Activated CD8-positive, alpha-beta T cell treated with anti-CD3 and anti-CD28 coated beads, Interleukin-2, amount 10 ng/mL, durations not matched to agents 7 days and 5 days (primary cell): ENCODE measurements at regions not wholly inside any gene's neighbourhood (a gene's known extent, or its start where the extent isn't known, plus 50 kb on each side); places are given as distances from the start of the nearest gene placed in this dataset.

Source experiments
- ATAC-seq: fragments of 150-1000 bp; cut with Tn5 transposase; one replicate; pipeline ENCODE4 v1.10.0; 2021; ENCODE audit warnings: moderate library complexity
- CTCF ChIA-PET: fragments of 350-600 bp; sonication (Branson Sonifier 250); formaldehyde crosslinking; loops from one replicate; lab custom pipeline; 2021; ENCODE audit warnings: antibody characterized with exemption; lab: Charles Lee
- POLR2A ChIA-PET: fragments of 350-600 bp; sonication (Branson Sonifier 250); formaldehyde crosslinking; loops from one replicate; lab custom pipeline; 2021; ENCODE audit warnings: antibody characterized with exemption; lab: Charles Lee
- DNase-seq: peaks from one replicate; pipeline ENCODE4 v3.0.0-alpha.2; 2020
- H3K27ac Mint-ChIP-seq: one replicate; pipeline ENCODE4 v1.8.0; 2021; ENCODE audit warnings: mild to moderate bottlenecking, mixed read lengths
- H3K27me3 Mint-ChIP-seq: one replicate; pipeline ENCODE4 v1.8.0; 2021; ENCODE audit warnings: low read depth, mixed read lengths
- H3K36me3 Mint-ChIP-seq: one replicate; pipeline ENCODE4 v1.8.0; 2021; ENCODE audit warnings: low read depth, mixed read lengths
- H3K4me1 Mint-ChIP-seq: one replicate; pipeline ENCODE4 v1.8.0; 2021; ENCODE audit warnings: low read depth, mixed read lengths
- H3K4me3 Mint-ChIP-seq: one replicate; pipeline ENCODE4 v1.8.0; 2021; ENCODE audit warnings: mild to moderate bottlenecking, mixed read lengths
- H3K9me3 Mint-ChIP-seq: one replicate; pipeline ENCODE4 v1.8.0; 2022; ENCODE audit warnings: mixed read lengths; ENCODE audit not compliant: insufficient read depth

GRCh38 chr1:102098536-102098935 lies 101.8 kb upstream of the OLFM3 start:
- Mint-ChIP-seq H3K4me3 (no peak overlapping the region), H3K4me1 (no peaks in the 10 kb centered on the region), H3K9me3 (no peaks in the 10 kb centered on the region), H3K36me3 (no peaks in the 10 kb centered on the region), H3K27me3 (no peaks in the 10 kb centered on the region), H3K27ac (no peak overlapping the region)
- no peak for ATAC-seq
- ChIA-PET CTCF (no interaction called here), POLR2A (no interaction called here)
- no peak for DNase-seq

DNA sequence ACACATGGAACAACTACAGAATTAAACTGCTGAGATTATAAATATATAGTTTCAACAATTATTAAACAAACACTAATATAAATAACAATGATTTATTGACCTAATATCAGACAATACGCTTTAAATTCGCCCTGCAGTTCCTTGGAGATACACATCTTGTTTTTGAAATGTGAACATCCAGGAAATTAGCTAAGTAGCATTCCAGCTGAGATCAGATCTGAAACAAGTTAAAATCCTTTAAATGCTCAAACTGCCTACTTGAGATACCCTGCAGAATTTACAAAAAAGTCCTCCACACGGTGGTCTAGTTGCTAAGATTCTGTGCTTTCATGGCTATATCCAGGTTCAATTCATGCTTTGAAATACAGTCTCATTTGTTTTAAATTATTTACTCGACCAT lies 101.4 kb upstream of the OLFM3 start:
- no peaks in the 10 kb centered on the region for H3K27me3 Mint-ChIP-seq
- H3K27ac Mint-ChIP-seq: no peak overlapping the region
- no peaks in the 10 kb centered on the region for H3K9me3 Mint-ChIP-seq
- ChIA-PET POLR2A (no interaction called here), CTCF (no interaction called here)
- DNase-seq: no peak
- no peak overlapping the region for H3K4me3 Mint-ChIP-seq
- ATAC-seq: no peak
- H3K4me1 Mint-ChIP-seq: no peaks in the 10 kb centered on the region
- H3K36me3 Mint-ChIP-seq: no peaks in the 10 kb centered on the region

DNA sequence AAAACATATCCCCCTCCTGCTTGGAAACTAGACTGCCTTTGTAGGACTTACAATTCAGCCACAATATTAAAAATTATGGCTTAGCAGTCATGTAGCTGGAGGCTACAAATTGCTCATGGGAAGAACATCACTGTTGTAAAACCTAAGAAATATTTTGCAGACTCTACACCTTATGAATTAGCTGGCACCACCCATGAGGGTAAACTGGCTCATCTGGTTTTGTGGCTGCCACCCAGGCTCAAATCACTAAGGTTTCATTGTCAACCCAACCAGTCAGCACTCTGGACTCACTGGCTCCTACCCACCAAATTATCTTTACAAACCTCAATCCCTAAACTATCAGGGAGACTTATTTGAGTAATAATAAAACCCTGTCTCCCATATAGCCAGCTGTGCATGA lies 100.7 kb upstream of the OLFM3 start:
- DNase-seq (no peak), ATAC-seq (no peak)
- H3K4me1 Mint-ChIP-seq: no peaks in the 10 kb centered on the region
- no peak overlapping the region for H3K4me3 Mint-ChIP-seq
- CTCF ChIA-PET: no interaction called here
- no peaks in the 10 kb centered on the region for H3K9me3 Mint-ChIP-seq
- H3K36me3 Mint-ChIP-seq: no peaks in the 10 kb centered on the region
- POLR2A ChIA-PET: no interaction called here
- no peaks in the 10 kb centered on the region for H3K27me3 Mint-ChIP-seq
- no peak overlapping the region for H3K27ac Mint-ChIP-seq

DNA sequence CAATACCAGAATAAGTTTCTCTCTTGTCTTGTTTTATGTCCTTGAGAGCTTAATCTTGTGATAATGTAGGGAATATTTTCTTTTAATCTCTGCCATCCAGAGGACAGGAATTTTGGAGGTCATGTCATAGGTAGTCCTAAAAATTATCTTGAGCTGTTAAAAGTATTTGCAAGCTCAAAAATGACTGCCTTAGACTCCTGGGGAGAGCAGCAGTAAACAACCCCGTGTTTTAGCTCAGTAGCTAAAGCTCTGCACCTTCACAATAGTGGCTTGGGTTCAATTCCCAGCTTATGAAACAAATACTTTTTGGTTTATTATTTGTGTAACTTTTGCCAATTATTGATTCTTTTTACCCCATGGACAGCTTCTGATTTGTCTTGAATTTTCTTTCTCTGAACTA lies 99.4 kb upstream of the OLFM3 start:
- POLR2A ChIA-PET: no interaction called here
- Mint-ChIP-seq H3K36me3 (no peaks in the 10 kb centered on the region), H3K4me3 (no peak overlapping the region), H3K4me1 (no peaks in the 10 kb centered on the region), H3K27me3 (no peaks in the 10 kb centered on the region), H3K9me3 (no peaks in the 10 kb centered on the region), H3K27ac (no peak overlapping the region)
- DNase-seq (no peak), ATAC-seq (no peak)
- CTCF ChIA-PET: no interaction called here

GRCh38 chr1:102089791-102090190 lies 93.1 kb upstream of the OLFM3 start:
- H3K36me3 Mint-ChIP-seq: no peaks in the 10 kb centered on the region
- ChIA-PET CTCF (no interaction called here), POLR2A (no interaction called here)
- H3K9me3 Mint-ChIP-seq: no peaks in the 10 kb centered on the region
- DNase-seq (no peak), ATAC-seq (no peak)
- H3K27me3 Mint-ChIP-seq: no peaks in the 10 kb centered on the region
- no peak overlapping the region for H3K27ac Mint-ChIP-seq
- no peak overlapping the region for H3K4me3 Mint-ChIP-seq
- no peaks in the 10 kb centered on the region for H3K4me1 Mint-ChIP-seq

GRCh38 chr1:102085896-102086295 lies 89.2 kb upstream of the OLFM3 start:
- Mint-ChIP-seq H3K4me1 (no peaks in the 10 kb centered on the region), H3K4me3 (no peak overlapping the region), H3K9me3 (no peaks in the 10 kb centered on the region), H3K36me3 (no peaks in the 10 kb centered on the region), H3K27me3 (no peaks in the 10 kb centered on the region), H3K27ac (no peak overlapping the region)
- DNase-seq (no peak), ATAC-seq (no peak)
- CTCF ChIA-PET: no interaction called here
- POLR2A ChIA-PET: no interaction called here

DNA sequence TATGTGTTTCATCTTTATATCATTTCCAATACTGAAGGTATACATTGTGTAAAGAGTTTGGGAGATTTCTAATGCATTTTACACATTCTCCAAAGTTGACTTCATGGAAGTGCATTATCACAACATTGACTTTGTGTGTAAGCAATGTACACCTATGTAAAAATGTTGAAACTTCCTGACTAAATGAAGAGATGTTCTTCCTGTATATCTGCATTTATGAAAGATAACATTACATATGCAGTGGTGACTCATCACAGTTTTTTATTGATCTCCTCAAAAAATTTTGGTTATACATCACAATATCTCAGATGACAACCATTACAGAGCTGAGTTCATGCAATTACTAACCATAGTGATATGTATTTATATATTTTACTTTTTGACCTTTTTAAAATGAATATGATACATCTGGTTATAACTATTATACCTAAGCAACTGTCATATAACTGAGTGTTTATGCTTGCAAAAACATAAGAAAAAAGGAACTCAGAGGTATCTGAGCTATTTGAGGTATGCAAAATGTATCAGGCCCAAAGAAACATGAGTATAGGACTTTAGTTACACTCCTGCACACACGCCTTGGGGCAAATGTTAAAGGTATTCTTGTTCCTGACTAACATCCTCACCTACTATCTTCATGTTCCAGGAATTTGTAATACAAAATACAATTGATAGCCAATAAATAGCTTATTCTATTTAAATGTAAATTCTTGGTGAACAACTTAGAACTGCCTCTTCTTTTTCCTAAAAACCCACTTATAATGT lies 88.2 kb upstream of the OLFM3 start:
- Mint-ChIP-seq H3K36me3 (no peaks in the 10 kb centered on the region), H3K4me1 (no peaks in the 10 kb centered on the region)
- POLR2A ChIA-PET: no interaction called here

GRCh38 chr1:102083192-102083591 lies 86.5 kb upstream of the OLFM3 start:
- no peak for DNase-seq
- Mint-ChIP-seq H3K9me3 (no peaks in the 10 kb centered on the region), H3K4me1 (no peaks in the 10 kb centered on the region), H3K27me3 (no peaks in the 10 kb centered on the region), H3K4me3 (no peak overlapping the region), H3K36me3 (no peaks in the 10 kb centered on the region), H3K27ac (no peak overlapping the region)
- CTCF ChIA-PET: no interaction called here
- ATAC-seq: no peak
- POLR2A ChIA-PET: no interaction called here

More for the DNA sequence above, 88.2 kb upstream of the OLFM3 start:
- CTCF ChIA-PET: no interaction called here
- DNase-seq: no peak
- H3K4me3 Mint-ChIP-seq: no peak overlapping the region
- H3K27ac Mint-ChIP-seq: no peak overlapping the region
- no peaks in the 10 kb centered on the region for H3K27me3 Mint-ChIP-seq
- H3K9me3 Mint-ChIP-seq: no peaks in the 10 kb centered on the region
- no peak for ATAC-seq

DNA sequence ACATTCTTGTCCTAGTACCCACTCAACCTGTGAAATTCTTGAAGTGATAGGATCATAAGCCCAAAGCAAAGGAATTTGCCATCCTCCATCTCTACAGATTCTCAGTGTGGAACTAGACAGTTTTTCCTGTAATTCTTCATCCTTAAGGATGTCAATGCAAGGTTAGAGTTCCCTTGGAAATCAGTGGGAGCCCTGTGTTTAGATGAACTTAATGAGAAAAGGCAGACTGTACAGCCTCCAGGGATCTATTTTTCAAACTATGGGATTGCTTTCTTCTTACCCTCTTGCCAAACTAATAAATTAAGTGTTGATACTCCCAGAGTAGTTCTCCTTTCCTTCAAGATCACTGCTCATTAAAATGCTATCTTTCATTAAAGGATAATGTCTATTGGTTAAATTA lies 78.1 kb upstream of the OLFM3 start:
- ChIA-PET CTCF (interaction anchor here (0.7 kb wide), 1 partner anchor 1467 kb away, joined by 3 read pairs; no protein-coding TSS in a partner anchor), POLR2A (no interaction called here)
- Mint-ChIP-seq H3K9me3 (no peaks in the 10 kb centered on the region), H3K27ac (no peak overlapping the region), H3K36me3 (no peaks in the 10 kb centered on the region), H3K4me3 (no peak overlapping the region), H3K27me3 (no peaks in the 10 kb centered on the region), H3K4me1 (no peaks in the 10 kb centered on the region)
- ATAC-seq (no peak), DNase-seq (no peak)

DNA sequence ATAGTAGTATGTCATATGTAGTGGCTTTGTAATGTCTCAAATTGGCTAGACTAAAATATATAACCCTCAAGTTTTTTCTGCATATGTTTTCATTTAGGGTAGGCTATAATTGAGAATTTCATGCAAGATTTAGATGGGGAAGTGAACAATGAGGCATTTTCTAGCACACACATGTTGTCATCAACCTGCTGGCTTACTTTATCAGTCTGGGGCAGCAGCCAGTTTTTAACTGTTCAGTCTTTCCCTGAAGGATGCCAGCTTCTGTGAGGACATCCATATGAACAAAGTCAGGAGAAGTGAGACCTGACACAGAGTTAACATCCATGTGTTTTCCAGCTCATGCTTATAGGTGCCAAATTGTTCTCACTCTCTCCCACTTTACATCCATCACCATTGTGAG lies 74.7 kb upstream of the OLFM3 start:
- DNase-seq (no peak), ATAC-seq (no peak)
- H3K9me3 Mint-ChIP-seq: no peaks in the 10 kb centered on the region
- H3K4me1 Mint-ChIP-seq: no peaks in the 10 kb centered on the region
- H3K27ac Mint-ChIP-seq: no peak overlapping the region
- H3K36me3 Mint-ChIP-seq: no peaks in the 10 kb centered on the region
- CTCF ChIA-PET: no interaction called here
- no peaks in the 10 kb centered on the region for H3K27me3 Mint-ChIP-seq
- H3K4me3 Mint-ChIP-seq: no peak overlapping the region
- POLR2A ChIA-PET: no interaction called here

- H3K4me1 Mint-ChIP-seq: no peaks in the 10 kb centered on the region
- no peaks in the 10 kb centered on the region for H3K9me3 Mint-ChIP-seq
Measured at GRCh38 chr1:102050556-102050955, 53.8 kb upstream of the OLFM3 start.

GRCh38 chr1:102047724-102048123 lies 51.0 kb upstream of the OLFM3 start:
- Mint-ChIP-seq H3K36me3 (no peaks in the 10 kb centered on the region), H3K4me3 (no peak overlapping the region), H3K9me3 (no peaks in the 10 kb centered on the region), H3K4me1 (no peaks in the 10 kb centered on the region), H3K27ac (no peak overlapping the region), H3K27me3 (no peaks in the 10 kb centered on the region)
- no peak for DNase-seq
- POLR2A ChIA-PET: interaction anchor here (0.6 kb wide), 1 partner anchor 1382 kb away, joined by 5 read pairs; no protein-coding TSS in a partner anchor
- no peak for ATAC-seq
- CTCF ChIA-PET: no interaction called here

More at GRCh38 chr1:102050556-102050955, 53.8 kb upstream of the OLFM3 start:
- Mint-ChIP-seq H3K36me3 (no peaks in the 10 kb centered on the region), H3K4me3 (no peak overlapping the region), H3K27me3 (no peaks in the 10 kb centered on the region), H3K27ac (no peak overlapping the region)
- DNase-seq (no peak), ATAC-seq (no peak)
- CTCF ChIA-PET: no interaction called here
- POLR2A ChIA-PET: no interaction called here
